ENCODE measurements at regions not wholly inside any gene's neighbourhood (a gene's known extent, or its start where the extent isn't known, plus 50 kb on each side); places are given as distances from the start of the nearest gene placed in this dataset.

DNA sequence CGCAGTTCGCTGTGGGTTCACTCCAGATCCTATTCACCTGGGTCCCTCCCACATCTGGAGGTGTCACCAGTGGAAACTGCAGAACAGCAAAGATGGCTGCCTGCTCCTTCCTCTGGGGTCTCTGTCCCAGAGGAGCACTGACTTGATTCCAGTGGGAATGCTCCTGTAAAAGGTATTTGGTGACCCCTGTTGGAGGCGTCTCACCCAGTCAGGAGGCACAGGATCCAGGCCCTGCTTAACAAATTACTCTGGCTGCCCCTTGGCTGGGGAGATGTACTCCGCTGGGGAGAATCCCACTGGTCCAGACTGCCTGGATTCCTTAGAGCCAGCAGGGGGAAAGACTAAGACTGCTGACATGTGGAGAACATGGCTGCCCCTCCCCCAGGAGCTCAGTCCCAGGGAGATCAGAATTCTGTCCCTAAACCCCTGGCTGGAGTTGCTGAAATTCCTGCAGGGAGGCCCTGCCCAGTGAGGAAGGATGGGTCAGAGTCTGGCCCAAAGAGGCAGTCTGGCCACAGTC, 483.0 kb downstream of the CBLN4 start:
- TF ChIP-seq, protein P1, sequence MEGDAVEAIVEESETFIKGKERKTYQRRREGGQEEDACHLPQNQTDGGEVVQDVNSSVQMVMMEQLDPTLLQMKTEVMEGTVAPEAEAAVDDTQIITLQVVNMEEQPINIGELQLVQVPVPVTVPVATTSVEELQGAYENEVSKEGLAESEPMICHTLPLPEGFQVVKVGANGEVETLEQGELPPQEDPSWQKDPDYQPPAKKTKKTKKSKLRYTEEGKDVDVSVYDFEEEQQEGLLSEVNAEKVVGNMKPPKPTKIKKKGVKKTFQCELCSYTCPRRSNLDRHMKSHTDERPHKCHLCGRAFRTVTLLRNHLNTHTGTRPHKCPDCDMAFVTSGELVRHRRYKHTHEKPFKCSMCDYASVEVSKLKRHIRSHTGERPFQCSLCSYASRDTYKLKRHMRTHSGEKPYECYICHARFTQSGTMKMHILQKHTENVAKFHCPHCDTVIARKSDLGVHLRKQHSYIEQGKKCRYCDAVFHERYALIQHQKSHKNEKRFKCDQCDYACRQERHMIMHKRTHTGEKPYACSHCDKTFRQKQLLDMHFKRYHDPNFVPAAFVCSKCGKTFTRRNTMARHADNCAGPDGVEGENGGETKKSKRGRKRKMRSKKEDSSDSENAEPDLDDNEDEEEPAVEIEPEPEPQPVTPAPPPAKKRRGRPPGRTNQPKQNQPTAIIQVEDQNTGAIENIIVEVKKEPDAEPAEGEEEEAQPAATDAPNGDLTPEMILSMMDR (conservative IDR thresholded peaks at IDR 0.05; ENCODE audit: low read length), result no peak
- TF ChIP-seq EZH2phosphoT487 (IDR thresholded peaks at IDR 0.05; ENCODE audit: borderline replicate concordance), result no peak
